GM19372 (cell line): ENCODE measurements at regions not wholly inside any gene's neighbourhood (a gene's known extent, or its start where the extent isn't known, plus 50 kb on each side); places are given as distances from the start of the nearest gene placed in this dataset.

Experiments used
- ATAC-seq: cut with Tn5 transposase; IDR thresholded peaks from one replicate; pipeline ENCODE4 v1.9.1; 2021; ENCODE audit warnings: mild to moderate bottlenecking, low read depth, moderate library complexity; ENCODE audit not compliant: unreplicated experiment

DNA sequence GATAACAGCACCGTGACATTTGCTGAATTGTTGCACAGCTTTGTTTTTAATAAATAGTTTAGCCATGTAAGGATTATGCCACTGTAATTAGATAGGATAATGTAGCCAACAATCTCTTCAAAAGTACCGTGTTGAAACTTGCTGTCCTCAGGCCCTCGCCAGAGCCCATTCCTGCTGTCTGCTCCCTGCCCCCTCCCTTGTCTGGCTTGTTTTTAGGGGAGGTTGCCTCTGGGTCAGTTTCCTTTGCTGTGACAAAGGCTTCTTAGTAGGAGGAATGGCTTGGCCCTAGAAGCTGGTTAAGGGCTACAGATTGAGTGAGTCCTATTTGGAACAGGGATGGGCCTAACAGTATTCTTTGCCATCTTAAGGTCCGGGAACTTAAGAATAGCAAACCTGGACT lies 107.9 kb downstream of the LMO4 start:
- ATAC-seq, result no peak

DNA sequence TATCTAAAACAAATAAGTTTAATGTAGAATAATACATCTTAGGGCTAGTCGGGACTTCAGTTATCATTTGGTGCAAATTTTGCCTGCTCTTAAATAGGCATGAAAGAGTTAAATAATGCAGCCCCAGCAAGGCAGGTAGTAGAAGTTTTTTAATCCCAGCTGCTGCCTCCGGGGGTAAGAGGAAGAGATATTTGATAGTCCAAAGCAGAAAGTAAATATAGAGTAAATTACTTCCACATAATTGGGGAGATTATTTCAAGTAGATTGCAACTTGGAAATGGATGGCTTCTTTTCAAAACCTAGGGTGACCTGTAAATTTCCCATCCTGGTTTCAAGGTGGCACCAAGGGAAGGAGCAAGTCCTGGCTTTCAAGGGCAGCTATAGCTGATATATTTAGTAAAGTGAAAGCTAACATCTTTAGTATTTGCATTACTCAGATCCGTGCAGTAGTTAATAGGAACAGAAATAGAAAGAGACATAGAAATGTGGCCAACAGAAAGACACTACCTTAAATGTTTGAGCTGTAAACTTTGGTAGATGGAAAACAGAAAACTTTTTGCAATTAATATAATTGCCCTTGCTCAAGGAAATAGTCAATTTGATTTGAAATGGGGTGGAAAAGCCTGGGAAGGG lies 109.1 kb downstream of the LMO4 start:
- peak; percentile 76 for ATAC-seq

DNA sequence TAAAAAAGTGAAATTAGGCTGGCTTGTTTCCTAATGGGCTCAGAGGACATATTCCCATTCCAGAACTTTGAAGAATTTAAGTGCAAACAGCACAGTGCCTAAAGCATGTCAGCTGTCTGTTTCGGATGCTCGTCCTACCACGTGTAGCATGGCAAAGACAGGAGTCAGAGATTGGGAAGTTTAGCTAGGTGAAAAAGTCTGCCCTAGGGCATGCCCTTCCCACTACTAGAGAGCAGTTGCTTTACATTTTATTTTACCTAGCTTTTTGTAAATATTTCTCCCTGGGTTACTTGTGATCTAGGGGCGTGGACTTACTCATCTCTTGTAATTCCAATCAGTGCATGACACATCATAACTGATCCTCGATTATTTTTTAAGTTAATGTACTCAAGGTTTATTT lies 111.1 kb downstream of the LMO4 start:
- no peak for ATAC-seq

DNA sequence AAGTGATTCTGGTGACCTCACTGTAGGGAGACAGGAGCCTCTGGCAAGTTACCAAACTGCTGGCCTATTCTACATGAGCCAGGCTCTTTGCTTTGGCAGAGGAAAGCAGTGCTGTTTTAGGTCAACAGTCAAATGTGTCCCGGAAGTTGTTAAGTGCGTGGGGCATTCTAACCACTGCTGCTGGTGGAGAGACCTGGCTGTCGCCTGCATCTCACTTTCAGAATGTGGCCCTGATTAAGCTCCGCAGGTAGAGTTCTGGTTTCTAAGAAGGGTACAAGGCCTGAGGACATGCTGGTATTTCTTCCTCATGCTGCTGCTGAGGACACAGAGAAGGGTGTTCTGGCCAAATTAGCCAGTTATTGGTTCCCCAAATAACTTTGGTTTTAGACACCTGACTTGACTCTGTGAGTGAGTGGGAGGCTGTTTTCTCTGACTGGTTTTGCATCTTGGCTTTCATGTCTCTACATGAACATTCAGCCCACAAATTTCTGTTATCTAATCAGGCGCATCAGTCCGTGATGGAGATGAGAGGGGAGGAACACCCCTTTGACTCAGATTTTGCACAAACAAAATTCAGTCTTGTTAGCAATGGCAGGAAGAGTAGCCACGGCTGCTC lies 120.8 kb downstream of the LMO4 start:
- peak; percentile 84 for ATAC-seq

- no peak for ATAC-seq
These were observed 121.5 kb downstream of the LMO4 start for GRCh38 chr1:87450136-87450535.

DNA sequence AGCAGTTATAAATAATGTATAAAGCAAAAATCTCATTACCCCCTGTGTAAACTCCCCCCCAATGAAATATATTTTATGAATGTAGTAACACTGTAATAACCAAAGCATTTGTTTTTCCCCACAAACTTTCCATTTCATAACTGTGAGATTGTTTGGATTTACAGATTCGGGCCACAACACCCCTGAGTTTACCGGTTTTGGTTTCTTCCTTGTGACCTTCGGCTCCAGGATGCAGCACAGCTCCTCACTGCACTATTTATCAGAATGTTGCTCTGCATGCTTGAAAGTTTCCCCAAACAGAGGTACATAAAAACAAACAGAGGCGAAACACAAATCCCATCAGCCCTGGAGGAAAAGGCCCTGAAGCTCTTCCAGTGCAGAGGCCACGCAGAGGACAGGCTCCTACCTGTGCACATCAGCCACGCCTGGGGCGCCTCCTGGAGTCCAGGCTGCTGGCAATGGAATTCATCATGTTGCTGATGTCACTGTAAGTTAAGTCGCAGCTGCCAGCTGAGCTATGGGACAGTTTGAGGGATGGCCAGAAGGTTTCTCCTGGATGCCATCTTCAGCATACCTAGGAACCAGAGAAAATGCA lies 122.0 kb downstream of the LMO4 start:
- ATAC-seq, result no peak

DNA sequence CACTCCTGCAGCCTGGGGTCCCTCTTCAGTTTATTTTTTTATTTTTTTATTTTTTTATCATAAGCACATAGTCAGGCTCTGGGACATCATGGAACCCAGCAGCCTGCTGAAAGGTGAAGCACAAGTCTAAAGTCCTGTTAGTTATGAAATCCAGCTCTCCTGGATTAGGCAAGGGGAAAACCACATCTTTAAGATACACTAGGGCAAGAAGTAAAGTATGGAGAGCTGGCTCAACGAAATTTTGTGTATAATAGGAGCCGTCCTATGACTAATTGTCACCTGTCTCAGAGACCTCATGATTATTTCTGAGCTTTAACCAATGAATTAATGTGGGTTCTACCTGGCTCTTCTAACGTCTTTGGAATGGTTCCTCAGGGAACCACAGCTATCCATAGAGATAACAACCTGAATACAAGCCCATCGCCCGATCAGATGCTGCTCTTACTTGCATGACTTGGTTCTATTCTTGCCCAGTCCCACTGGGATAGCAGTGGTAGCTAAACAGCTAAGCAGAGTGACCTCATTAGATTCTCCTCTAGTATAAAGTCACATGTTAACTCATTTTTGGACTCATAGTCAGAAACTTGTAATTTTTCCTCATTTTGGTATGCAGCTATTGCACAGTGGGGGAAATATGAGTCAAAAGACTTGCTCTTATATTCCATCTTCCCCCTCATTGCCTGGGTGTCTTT lies 122.7 kb downstream of the LMO4 start:
- ATAC-seq, result no peak

GRCh38 chr1:87452648-87453047 lies 124.0 kb downstream of the LMO4 start:
- no peak for ATAC-seq

GRCh38 chr1:87457408-87457807 lies 128.7 kb downstream of the LMO4 start:
- ATAC-seq, result no peak

DNA sequence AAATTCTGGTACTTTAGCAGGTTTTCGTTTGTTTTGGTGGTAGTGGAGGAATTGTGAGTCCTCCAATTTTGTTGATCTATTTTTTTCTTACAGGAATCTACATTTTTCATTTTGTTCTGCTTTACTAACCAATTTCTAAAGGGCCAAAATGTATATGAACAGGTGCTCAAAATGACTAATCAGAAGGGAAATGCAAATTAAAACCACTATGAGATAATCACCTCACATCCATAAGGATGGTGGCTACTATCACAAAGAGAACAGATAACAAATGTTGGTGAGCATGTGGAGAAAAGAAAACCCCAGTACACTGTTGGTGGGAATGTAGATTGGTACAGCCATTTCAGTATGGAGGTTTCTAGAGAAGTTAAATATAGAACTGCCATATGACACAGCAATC lies 134.2 kb downstream of the LMO4 start:
- ATAC-seq, result no peak

GRCh38 chr1:87464022-87464490 lies 135.4 kb downstream of the LMO4 start:
- peak; percentile 50 for ATAC-seq

- no peak for ATAC-seq
These were observed 137.9 kb downstream of the LMO4 start for GRCh38 chr1:87466621-87467020.

DNA sequence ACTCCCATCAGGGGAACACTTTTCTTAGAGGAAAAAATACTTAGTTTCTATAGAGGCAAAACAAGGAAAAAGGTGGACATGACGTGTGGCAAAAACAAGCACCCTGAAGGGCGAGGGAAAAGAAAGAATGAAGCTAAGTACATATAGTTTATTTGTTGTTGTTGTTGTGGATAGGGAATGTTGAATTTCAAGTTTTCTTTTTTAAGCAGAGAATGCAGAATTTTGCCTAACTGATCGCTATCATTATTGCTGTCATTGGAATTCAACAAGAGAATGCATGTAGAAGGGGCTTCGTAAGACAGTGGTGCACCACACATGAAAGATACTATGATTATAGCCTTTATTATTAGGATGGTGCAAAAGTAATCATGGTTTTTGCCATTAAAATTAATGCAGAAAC lies 144.0 kb downstream of the LMO4 start:
- ATAC-seq, result no peak

GRCh38 chr1:87473203-87473661 lies 144.6 kb downstream of the LMO4 start:
- no peak for ATAC-seq

- ATAC-seq, result no peak
These were observed 145.4 kb downstream of the LMO4 start for GRCh38 chr1:87474098-87474497.

DNA sequence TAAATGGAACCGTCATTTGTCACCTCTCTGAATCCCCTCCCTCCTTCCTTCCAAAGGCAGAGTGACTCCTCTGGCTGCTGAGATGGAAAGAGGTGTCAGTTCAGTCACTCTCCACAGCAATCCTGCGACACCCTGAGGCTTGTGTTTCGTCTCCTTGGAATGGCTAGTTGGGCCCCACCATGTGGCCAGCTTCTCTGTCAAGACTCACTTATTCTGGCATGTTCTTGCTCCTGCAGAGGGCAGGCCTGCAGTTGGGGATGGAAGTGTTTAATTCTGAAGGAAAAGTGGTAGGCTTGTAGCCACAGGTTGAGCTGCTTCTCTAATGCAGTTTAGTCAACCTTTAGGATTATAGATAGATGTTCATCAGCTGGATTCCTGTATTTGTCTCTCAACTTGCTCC lies 149.6 kb downstream of the LMO4 start:
- ATAC-seq, result no peak

DNA sequence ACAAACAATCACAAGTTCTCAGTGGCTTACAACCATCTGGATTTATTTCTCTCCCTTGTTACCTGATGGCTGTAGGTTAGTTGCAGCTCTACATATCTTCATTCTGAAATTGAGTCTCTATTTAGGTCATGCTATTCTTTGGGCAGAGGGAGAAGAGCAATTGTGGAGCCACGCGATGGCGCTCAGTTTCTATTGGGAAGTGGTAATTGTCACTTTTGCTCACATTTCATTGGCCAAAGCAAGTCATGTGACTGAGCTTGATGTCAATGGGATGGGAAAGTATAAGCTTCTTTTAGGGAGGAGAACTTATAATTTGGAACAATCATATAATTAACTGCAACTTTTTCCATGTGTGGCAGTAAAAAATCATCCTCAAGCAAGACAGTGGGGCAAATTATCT lies 166.5 kb downstream of the LMO4 start:
- ATAC-seq, result no peak

GRCh38 chr1:87495870-87496269 lies 167.2 kb downstream of the LMO4 start:
- no peak for ATAC-seq

- ATAC-seq, result no peak
These were observed 168.9 kb downstream of the LMO4 start for GRCh38 chr1:87497380-87498203.

DNA sequence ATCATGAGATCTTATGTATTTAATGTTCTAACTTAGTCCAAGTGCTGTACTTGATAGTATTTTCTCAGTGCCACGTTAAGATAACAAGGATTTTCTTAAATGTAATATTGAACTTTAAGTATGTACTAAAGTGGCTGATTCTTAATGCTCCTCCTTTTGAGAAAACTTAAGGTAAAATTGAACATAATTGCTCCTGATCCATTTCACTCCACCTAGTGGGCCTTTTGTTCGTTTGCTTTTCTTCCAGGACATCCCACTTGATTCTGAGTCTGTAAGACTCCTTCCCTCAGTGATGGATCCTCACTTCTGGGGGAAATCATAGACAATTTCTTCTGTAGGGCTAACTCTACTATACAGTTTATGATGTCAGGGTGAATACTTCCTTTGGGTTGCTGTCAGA lies 173.1 kb downstream of the LMO4 start:
- ATAC-seq, result no peak
